Thoracic aorta (tissue), 2 donors: ENCODE measurements at regions not wholly inside any gene's neighbourhood (a gene's known extent, or its start where the extent isn't known, plus 50 kb on each side); places are given as distances from the start of the nearest gene placed in this dataset.

Experiments
- ATAC-seq: fragments of 150-250 bp; one replicate; pipeline ENCODE4 v1.8.0; 2017; ENCODE audit warnings: low read depth; ENCODE audit not compliant: insufficient number of reproducible peaks, low FRiP score
- DNase-seq: peaks from one replicate; pipeline ENCODE4 v3.0.0-alpha.2; 2020; ENCODE audit warnings: low spot score
- H3K27ac ChIP-seq, 2 donors: fragments of 200-600 bp; sonication (generic); 1 replicate in 1 of 2; 2 replicates in 1 of 2; pipeline ENCODE4 v1.5.1; 2016; ENCODE audit warnings: mild to moderate bottlenecking in 2 of 2, moderate library complexity in 2 of 2
- H3K27me3 ChIP-seq: fragments of 200-600 bp; sonication (generic); replicated peaks from 2 replicates; pipeline ENCODE4 v1.6.0; 2016; ENCODE audit warnings: mild to moderate bottlenecking; ENCODE audit not compliant: insufficient read depth
- H3K36me3 ChIP-seq: fragments of 200-600 bp; sonication (generic); one replicate; pipeline ENCODE4 v1.5.1; 2016
- H3K4me1 ChIP-seq, 2 donors: fragments of 200-600 bp; sonication (generic); 1 replicate in 1 of 2; 2 replicates in 1 of 2; pipeline versions ENCODE4 v1.5.1 to v1.6.0; 2016; ENCODE audit warnings: low read depth in 2 of 2, mild to moderate bottlenecking in 1 of 2; ENCODE audit not compliant: control insufficient read depth in 1 of 2
- H3K4me3 ChIP-seq: fragments of 200-600 bp; sonication (generic); 2 replicates; pipeline ENCODE4 v1.5.1; 2016; ENCODE audit warnings: mild to moderate bottlenecking
- H3K9me3 ChIP-seq: fragments of 200-600 bp; sonication (generic); 2 replicates; pipeline ENCODE4 v1.5.1; 2016
- CTCF ChIP-seq: fragments of 200-600 bp; sonication (generic); IDR thresholded peaks from one replicate; pipeline ENCODE4 v1.5.1; 2019; ENCODE audit warnings: antibody characterized with exemption

GRCh38 chr10:20622531-20623211 lies 274.4 kb downstream of the NEBL start:
- peaks cover 18 to 28% of the 10 kb centered on the region in 2 donors for H3K4me1 ChIP-seq
- no peaks in the 10 kb centered on the region for H3K9me3 ChIP-seq
- DNase-seq (no peak), ATAC-seq (peak; percentile 8)
- no peaks in the 10 kb centered on the region for H3K36me3 ChIP-seq
- TF ChIP-seq CTCF: no peak
- peak overlapping the region; percentile 65 to 71 for H3K27ac ChIP-seq
- no peak overlapping the region for H3K4me3 ChIP-seq
- no peaks in the 10 kb centered on the region for H3K27me3 ChIP-seq

- peaks cover 18 to 28% of the 10 kb centered on the region in 2 donors for H3K4me1 ChIP-seq
- no peak for TF ChIP-seq CTCF
- no peak overlapping the region for H3K27ac ChIP-seq
- no peak overlapping the region for H3K4me3 ChIP-seq
- no peaks in the 10 kb centered on the region for H3K9me3 ChIP-seq
- DNase-seq: no peak
- ATAC-seq: no peak
- H3K27me3 ChIP-seq: no peaks in the 10 kb centered on the region
- no peaks in the 10 kb centered on the region for H3K36me3 ChIP-seq
Observed at GRCh38 chr10:20620981-20621380, 276.1 kb downstream of the NEBL start.

- ATAC-seq (no peak), DNase-seq (no peak)
- TF ChIP-seq CTCF: no peak
- Histone ChIP-seq H3K27me3 (no peaks in the 10 kb centered on the region), H3K4me1 (peaks cover 0 to 9% of the 10 kb centered on the region in 2 donors), H3K36me3 (no peaks in the 10 kb centered on the region), H3K27ac (no peak overlapping the region), H3K9me3 (no peaks in the 10 kb centered on the region), H3K4me3 (no peak overlapping the region)
Observed at GRCh38 chr10:20618011-20618547, 279.0 kb downstream of the NEBL start.

GRCh38 chr10:20616918-20617810 lies 279.9 kb downstream of the NEBL start:
- no peaks in the 10 kb centered on the region for H3K9me3 ChIP-seq
- H3K27ac ChIP-seq: no peak overlapping the region
- no peak for TF ChIP-seq CTCF
- DNase-seq: no peak
- no peaks in the 10 kb centered on the region for H3K27me3 ChIP-seq
- ATAC-seq: no peak
- H3K4me3 ChIP-seq: no peak overlapping the region
- no peaks in the 10 kb centered on the region for H3K36me3 ChIP-seq
- H3K4me1 ChIP-seq: no peaks in the 10 kb centered on the region

- Histone ChIP-seq H3K4me3 (no peak overlapping the region), H3K27ac (no peak overlapping the region), H3K4me1 (no peaks in the 10 kb centered on the region), H3K9me3 (no peaks in the 10 kb centered on the region), H3K27me3 (no peaks in the 10 kb centered on the region), H3K36me3 (no peaks in the 10 kb centered on the region)
- ATAC-seq (no peak), DNase-seq (no peak)
- no peak for TF ChIP-seq CTCF
Observed at GRCh38 chr10:20616056-20616671, 280.9 kb downstream of the NEBL start.
